Esophagus squamous epithelium (tissue), 4 donors: ENCODE measurements at regions not wholly inside any gene's neighbourhood (a gene's known extent, or its start where the extent isn't known, plus 50 kb on each side); places are given as distances from the start of the nearest gene placed in this dataset.

Experiments used
- POLR2A ChIP-seq, 4 donors: fragments of 450-650 bp; IDR thresholded peaks; one replicate each; pipeline ENCODE4 v1.6.1; 2017; ENCODE audit warnings: antibody characterized with exemption in 4 of 4, mild to moderate bottlenecking in 4 of 4, moderate library complexity in 3 of 4
- TF ChIP-seq, protein P1 (sequence below), 6 experiments: fragments of 450-650 bp in 4 of 6; fragments of 200-600 bp in 2 of 6; sonication (generic) in 2 of 6; IDR thresholded peaks; one replicate each; pipeline ENCODE4 v1.5.1; 2016 to 2019; ENCODE audit warnings: antibody characterized with exemption in 6 of 6, mild to moderate bottlenecking in 4 of 6, moderate library complexity in 4 of 6

DNA sequence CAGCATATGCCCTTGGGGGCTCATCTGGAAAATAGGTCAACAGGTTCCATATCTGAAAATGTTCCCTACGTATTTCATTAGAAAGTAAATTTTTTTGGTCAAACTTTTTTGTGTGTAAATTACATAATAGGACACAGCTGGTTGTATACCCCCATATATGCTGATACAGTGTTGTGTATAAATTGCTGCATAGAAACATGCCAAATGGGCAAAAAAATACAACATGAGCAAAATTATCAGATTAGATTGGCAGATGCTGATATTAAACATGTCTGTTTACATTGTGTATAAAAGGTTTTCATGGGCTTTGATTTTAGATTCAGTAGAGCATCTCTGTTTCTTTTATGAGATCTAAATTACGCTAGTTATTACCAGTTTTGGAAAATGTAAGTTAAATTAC, 2223.0 kb downstream of the MAT2B start:
- TF ChIP-seq, protein P1, sequence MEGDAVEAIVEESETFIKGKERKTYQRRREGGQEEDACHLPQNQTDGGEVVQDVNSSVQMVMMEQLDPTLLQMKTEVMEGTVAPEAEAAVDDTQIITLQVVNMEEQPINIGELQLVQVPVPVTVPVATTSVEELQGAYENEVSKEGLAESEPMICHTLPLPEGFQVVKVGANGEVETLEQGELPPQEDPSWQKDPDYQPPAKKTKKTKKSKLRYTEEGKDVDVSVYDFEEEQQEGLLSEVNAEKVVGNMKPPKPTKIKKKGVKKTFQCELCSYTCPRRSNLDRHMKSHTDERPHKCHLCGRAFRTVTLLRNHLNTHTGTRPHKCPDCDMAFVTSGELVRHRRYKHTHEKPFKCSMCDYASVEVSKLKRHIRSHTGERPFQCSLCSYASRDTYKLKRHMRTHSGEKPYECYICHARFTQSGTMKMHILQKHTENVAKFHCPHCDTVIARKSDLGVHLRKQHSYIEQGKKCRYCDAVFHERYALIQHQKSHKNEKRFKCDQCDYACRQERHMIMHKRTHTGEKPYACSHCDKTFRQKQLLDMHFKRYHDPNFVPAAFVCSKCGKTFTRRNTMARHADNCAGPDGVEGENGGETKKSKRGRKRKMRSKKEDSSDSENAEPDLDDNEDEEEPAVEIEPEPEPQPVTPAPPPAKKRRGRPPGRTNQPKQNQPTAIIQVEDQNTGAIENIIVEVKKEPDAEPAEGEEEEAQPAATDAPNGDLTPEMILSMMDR (IDR thresholded peaks at IDR 0.05): no peak
- no peak for TF ChIP-seq POLR2A (IDR thresholded peaks at IDR 0.05)
